Kidney (tissue), 13 donors: ENCODE measurements at regions not wholly inside any gene's neighbourhood (a gene's known extent, or its start where the extent isn't known, plus 50 kb on each side); places are given as distances from the start of the nearest gene placed in this dataset.

Experiments
- DNase-seq, 5 donors: peaks; one replicate each; pipeline ENCODE4 v3.0.0-alpha.2; 2013 to 2020
- FAIRE-seq: peaks from 2 replicates; lab custom pipeline; 2012; peaks lifted over from hg19 to GRCh38; lab: Jason Lieb, UNC
- H3K27ac ChIP-seq, 2 donors: one replicate each; pipeline ENCODE4 v1.7.0; 2013; ENCODE audit warnings: low read depth in 2 of 2, low read length in 2 of 2, inconsistent platforms in 1 of 2
- H3K27me3 ChIP-seq: one replicate; pipeline ENCODE4 v1.7.1; 2013; ENCODE audit warnings: low read length, inconsistent platforms; ENCODE audit not compliant: control insufficient read depth, insufficient read depth
- H3K36me3 ChIP-seq, 3 donors: one replicate each; pipeline versions ENCODE4 v1.7.0 to v1.7.1; 2013; ENCODE audit warnings: low read length in 3 of 3, control low read depth in 1 of 3, inconsistent platforms in 1 of 3; ENCODE audit not compliant: insufficient read depth in 3 of 3, control insufficient read depth in 2 of 3
- H3K4me1 ChIP-seq, 3 donors: one replicate each; pipeline versions ENCODE4 v1.7.0 to v1.7.1; 2013; ENCODE audit warnings: low read length in 3 of 3, inconsistent platforms in 1 of 3, low read depth in 1 of 3; ENCODE audit not compliant: control insufficient read depth in 2 of 3, insufficient read depth in 2 of 3
- H3K4me3 ChIP-seq, 3 donors: one replicate each; pipeline versions ENCODE4 v1.7.0 to v1.8.1; 2013; ENCODE audit warnings: low read length in 3 of 3, control low read depth in 1 of 3, inconsistent platforms in 1 of 3
- H3K9ac ChIP-seq, 3 donors: one replicate each; pipeline versions ENCODE4 v1.7.0 to v1.7.1; 2013; ENCODE audit warnings: low read length in 3 of 3, control low read depth in 1 of 3, inconsistent platforms in 1 of 3
- H3K9me3 ChIP-seq, 3 donors: one replicate each; pipeline versions ENCODE4 v1.7.0 to v1.7.1; 2013; ENCODE audit warnings: low read length in 3 of 3, control low read depth in 1 of 3, inconsistent platforms in 1 of 3; ENCODE audit not compliant: control insufficient read depth in 2 of 3, insufficient read depth in 1 of 3
- intact Hi-C: fragments of 100-400 bp; cut with DNase I; formaldehyde crosslinking; loops from one replicate; pipeline ENCODE4 v1.11.1; 2022
- TF ChIP-seq, protein P1 (sequence below): IDR thresholded peaks from 3 replicates; pipeline ENCODE4 v1.5.1; 2012; ENCODE audit warnings: mild to moderate bottlenecking, moderate library complexity, borderline replicate concordance; ENCODE audit not compliant: insufficient read depth; ENCODE audit errors: extremely low read depth
- donor health status: control.
- donor health status: control.
- donor health status: control.
- donor health status: control.
- donor health status: control.
- donor health status: DM: yes; HTN: yes; CAD: no.
- donor health status: Normal renal cell carcinoma (clear cell type).

DNA sequence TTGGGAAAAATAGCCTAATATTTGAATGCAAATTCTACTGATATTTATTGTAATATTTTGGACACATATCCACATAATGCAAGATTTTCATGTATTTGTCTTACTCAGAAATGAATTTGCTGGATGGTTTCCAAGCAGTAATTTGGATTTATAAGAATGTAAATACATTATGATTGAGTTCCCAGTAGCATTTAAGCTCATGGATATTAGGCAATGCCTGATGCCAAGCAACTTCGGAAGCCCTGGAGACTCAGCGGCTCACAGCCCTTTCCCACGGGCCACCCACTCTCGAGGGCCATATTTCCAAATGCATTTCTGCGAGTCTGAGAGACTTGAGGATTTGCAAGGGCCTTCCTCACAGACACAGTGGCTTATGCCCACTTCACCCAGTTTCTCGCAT lies 62.1 kb upstream of the MYOCD start:
- DNase-seq (no peak), FAIRE-seq (no peak)
- TF ChIP-seq, protein P1, sequence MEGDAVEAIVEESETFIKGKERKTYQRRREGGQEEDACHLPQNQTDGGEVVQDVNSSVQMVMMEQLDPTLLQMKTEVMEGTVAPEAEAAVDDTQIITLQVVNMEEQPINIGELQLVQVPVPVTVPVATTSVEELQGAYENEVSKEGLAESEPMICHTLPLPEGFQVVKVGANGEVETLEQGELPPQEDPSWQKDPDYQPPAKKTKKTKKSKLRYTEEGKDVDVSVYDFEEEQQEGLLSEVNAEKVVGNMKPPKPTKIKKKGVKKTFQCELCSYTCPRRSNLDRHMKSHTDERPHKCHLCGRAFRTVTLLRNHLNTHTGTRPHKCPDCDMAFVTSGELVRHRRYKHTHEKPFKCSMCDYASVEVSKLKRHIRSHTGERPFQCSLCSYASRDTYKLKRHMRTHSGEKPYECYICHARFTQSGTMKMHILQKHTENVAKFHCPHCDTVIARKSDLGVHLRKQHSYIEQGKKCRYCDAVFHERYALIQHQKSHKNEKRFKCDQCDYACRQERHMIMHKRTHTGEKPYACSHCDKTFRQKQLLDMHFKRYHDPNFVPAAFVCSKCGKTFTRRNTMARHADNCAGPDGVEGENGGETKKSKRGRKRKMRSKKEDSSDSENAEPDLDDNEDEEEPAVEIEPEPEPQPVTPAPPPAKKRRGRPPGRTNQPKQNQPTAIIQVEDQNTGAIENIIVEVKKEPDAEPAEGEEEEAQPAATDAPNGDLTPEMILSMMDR = no peak
- intact Hi-C loops = no loop called here
- Histone ChIP-seq H3K36me3 (no peaks in the 10 kb centered on the region), H3K27me3 (no peaks in the 10 kb centered on the region), H3K9ac (no peak overlapping the region), H3K27ac (no peak overlapping the region), H3K9me3 (no peaks in the 10 kb centered on the region), H3K4me3 (no peak overlapping the region), H3K4me1 (peaks cover 0 to 3% (median 0%) of the 10 kb centered on the region in 3 donors)

DNA sequence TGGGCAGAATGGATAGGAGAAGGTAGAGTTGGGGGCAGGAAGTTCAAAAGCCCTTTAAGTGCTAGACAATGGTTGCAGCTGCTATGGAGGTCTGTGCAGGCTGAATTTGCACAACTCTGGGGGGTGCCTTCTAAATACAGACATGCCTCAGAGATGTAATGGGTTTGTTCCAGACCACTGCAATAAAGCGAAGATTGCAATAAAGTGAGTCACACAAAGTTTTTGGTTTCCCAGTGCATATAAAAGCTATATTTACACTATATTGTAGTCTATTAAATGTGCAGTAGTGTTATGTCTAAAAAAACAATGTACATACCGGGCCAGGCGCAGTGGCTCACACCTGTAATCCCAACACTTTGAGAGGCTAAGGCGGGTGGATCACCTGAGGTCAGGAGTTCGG lies 60.5 kb upstream of the MYOCD start:
- H3K9ac ChIP-seq = no peak overlapping the region
- no peaks in the 10 kb centered on the region for H3K27me3 ChIP-seq
- no peaks in the 10 kb centered on the region for H3K4me1 ChIP-seq
- intact Hi-C loops = no loop called here
- no peak for DNase-seq
- H3K36me3 ChIP-seq = no peaks in the 10 kb centered on the region
- no peak for FAIRE-seq
- TF ChIP-seq, protein P1 = no peak
- no peaks in the 10 kb centered on the region for H3K9me3 ChIP-seq
- no peak overlapping the region for H3K4me3 ChIP-seq
- H3K27ac ChIP-seq = no peak overlapping the region

DNA sequence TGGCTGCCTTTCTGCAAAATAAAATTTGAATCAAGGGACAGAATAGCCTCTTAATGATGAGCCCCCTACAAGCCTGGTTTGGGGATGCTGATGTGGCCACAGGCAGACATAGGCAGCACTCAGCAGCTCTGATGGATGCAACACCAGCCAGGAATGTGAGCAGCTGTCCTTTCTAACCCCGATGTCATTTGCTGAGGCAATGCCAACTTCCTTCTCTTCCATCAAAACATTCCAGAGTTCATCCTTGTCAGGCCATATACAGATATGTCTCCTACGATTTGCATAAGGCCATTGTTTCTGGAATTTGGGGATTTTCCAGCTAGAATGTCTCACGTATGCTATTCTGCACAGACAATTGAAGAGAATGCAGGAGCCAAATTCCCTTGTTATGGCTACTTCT lies 52.1 kb upstream of the MYOCD start:
- H3K9me3 ChIP-seq = no peaks in the 10 kb centered on the region
- no peak overlapping the region for H3K9ac ChIP-seq
- intact Hi-C loops = no loop called here
- H3K36me3 ChIP-seq = no peaks in the 10 kb centered on the region
- no peak overlapping the region for H3K4me3 ChIP-seq
- TF ChIP-seq, protein P1 = no peak
- H3K27ac ChIP-seq = no peak overlapping the region
- FAIRE-seq (no peak), DNase-seq (no peak)
- no peaks in the 10 kb centered on the region for H3K4me1 ChIP-seq
- no peaks in the 10 kb centered on the region for H3K27me3 ChIP-seq
